NT2/D1 (cell line): ENCODE measurements at regions not wholly inside any gene's neighbourhood (a gene's known extent, or its start where the extent isn't known, plus 50 kb on each side); places are given as distances from the start of the nearest gene placed in this dataset.

Experiments used
- DNase-seq: peaks from one replicate; pipeline ENCODE4 v3.0.0-alpha.2; 2011; ENCODE audit warnings: low read depth, low spot score
- H3K27me3 ChIP-seq: 2 replicates; pipeline ENCODE4 v1.6.0; 2011; ENCODE audit warnings: mild to moderate bottlenecking; ENCODE audit not compliant: insufficient read length, insufficient read depth
- H3K36me3 ChIP-seq: 2 replicates; pipeline ENCODE4 v1.6.1; 2011; ENCODE audit warnings: mild to moderate bottlenecking, low read length, mixed read lengths; ENCODE audit not compliant: insufficient read depth, insufficient read length
- H3K4me1 ChIP-seq: 2 replicates; pipeline ENCODE4 v1.5.1; 2011; ENCODE audit not compliant: insufficient read depth, insufficient read length
- H3K4me3 ChIP-seq: 2 replicates; pipeline ENCODE4 v1.5.1; 2011; ENCODE audit warnings: low read depth; ENCODE audit not compliant: insufficient read length
- H3K9ac ChIP-seq: 2 replicates; pipeline ENCODE4 v1.6.0; 2011; ENCODE audit warnings: low read depth; ENCODE audit not compliant: insufficient read length
- H3K9me3 ChIP-seq: 2 replicates; pipeline ENCODE4 v1.5.1; 2011; ENCODE audit warnings: mild to moderate bottlenecking, low read length; ENCODE audit not compliant: insufficient read depth
- SUZ12 ChIP-seq: IDR thresholded peaks from 2 replicates; pipeline ENCODE4 v1.6.1; 2011; ENCODE audit not compliant: insufficient read length, insufficient read depth; ENCODE audit errors: extremely low read depth
- YY1 ChIP-seq: IDR thresholded peaks from 2 replicates; pipeline ENCODE4 v1.6.1; 2011; ENCODE audit not compliant: insufficient read length, insufficient read depth
- ZNF274 ChIP-seq: IDR thresholded peaks from 2 replicates; pipeline ENCODE4 v1.6.1; 2011; ENCODE audit warnings: mild to moderate bottlenecking, low read depth, low read length

GRCh38 chr2:155054712-155055111, 356.2 kb downstream of the KCNJ3 start:
- Histone ChIP-seq H3K9ac (no peak overlapping the region), H3K27me3 (no peaks in the 10 kb centered on the region), H3K9me3 (no peaks in the 10 kb centered on the region), H3K4me3 (no peak overlapping the region), H3K4me1 (no peaks in the 10 kb centered on the region), H3K36me3 (no peaks in the 10 kb centered on the region)
- TF ChIP-seq ZNF274 (no peak), YY1 (no peak), SUZ12 (no peak)
- DNase-seq, result peak; percentile 1

DNA sequence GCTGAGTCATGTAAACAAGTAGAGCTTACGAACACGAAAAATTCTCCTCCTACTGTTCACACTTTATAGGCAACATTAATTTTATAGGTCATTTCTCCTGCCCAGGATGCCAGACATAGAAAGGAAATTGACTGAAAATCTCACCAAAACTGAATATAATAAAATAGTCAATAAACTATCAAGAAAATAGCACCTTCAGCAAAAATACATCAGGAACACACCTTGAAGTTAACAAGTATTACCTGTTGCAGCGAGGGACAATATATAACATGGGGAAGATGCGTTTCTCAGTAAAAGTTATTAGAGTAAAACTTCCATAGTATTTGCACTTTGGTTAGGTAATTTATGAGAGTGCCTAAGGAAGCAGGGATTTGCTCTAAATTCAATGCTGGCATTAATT, 344.6 kb downstream of the KCNJ3 start:
- no peaks in the 10 kb centered on the region for H3K27me3 ChIP-seq
- H3K9me3 ChIP-seq, result peaks cover 10% of the 10 kb centered on the region; the same call in 1 of the 2 replicates
- TF ChIP-seq YY1, result no peak
- H3K4me1 ChIP-seq, result no peaks in the 10 kb centered on the region
- no peak overlapping the region for H3K9ac ChIP-seq
- no peak overlapping the region for H3K4me3 ChIP-seq
- DNase-seq, result no peak
- H3K36me3 ChIP-seq, result no peaks in the 10 kb centered on the region

DNA sequence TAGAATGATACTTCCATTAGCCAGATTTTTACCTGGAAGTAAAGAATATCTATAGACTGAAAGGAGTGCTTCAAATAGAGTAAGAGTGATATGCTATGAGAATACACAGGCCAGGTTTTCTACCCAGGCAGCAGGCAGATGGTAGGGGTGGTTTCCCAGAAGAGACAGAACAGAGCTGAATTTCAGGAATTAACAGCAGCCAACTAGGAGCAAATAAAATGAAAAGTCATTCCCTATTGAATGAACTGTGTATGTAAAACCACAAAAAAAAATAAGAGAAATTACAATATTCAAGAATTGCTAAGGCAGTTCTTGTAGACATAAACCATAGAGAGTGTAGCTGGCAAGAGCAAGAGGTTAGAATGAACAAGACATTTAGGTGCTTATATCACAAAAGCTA, 336.8 kb downstream of the KCNJ3 start:
- TF ChIP-seq ZNF274 (no peak), SUZ12 (no peak), YY1 (no peak)
- Histone ChIP-seq H3K36me3 (no peaks in the 10 kb centered on the region), H3K4me1 (no peaks in the 10 kb centered on the region), H3K9ac (no peak overlapping the region), H3K9me3 (no peaks in the 10 kb centered on the region), H3K4me3 (no peak overlapping the region), H3K27me3 (no peaks in the 10 kb centered on the region)
- no peak for DNase-seq

DNA sequence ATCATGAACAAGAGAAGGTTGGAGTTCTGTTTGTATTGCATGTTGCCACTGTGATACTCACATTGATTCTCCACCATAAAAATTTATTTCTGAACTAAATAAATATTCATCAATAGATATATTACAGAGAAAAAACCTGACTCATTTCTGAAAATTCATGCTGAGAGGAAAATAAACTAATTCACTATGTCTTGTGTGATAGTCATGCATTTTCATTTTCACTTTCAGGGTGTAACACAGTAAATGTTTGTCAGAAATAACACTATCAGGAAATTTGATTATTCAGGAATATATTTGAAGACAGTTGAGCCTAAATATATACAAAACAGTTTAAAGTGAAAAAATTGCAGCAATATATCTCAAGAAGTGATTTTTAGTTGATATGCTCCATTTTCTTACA, 335.2 kb downstream of the KCNJ3 start:
- Histone ChIP-seq H3K27me3 (no peaks in the 10 kb centered on the region), H3K4me3 (no peak overlapping the region), H3K9me3 (no peaks in the 10 kb centered on the region), H3K36me3 (no peaks in the 10 kb centered on the region), H3K9ac (no peak overlapping the region), H3K4me1 (no peaks in the 10 kb centered on the region)
- TF ChIP-seq SUZ12 (no peak), YY1 (no peak), ZNF274 (no peak)
- DNase-seq, result no peak

- Histone ChIP-seq H3K4me3 (no peak overlapping the region), H3K9ac (no peak overlapping the region), H3K4me1 (no peaks in the 10 kb centered on the region), H3K27me3 (no peaks in the 10 kb centered on the region), H3K36me3 (no peaks in the 10 kb centered on the region), H3K9me3 (no peaks in the 10 kb centered on the region)
- TF ChIP-seq ZNF274 (no peak), YY1 (no peak), SUZ12 (no peak)
- no peak for DNase-seq
Measured at GRCh38 chr2:155030296-155030695, 331.8 kb downstream of the KCNJ3 start.

DNA sequence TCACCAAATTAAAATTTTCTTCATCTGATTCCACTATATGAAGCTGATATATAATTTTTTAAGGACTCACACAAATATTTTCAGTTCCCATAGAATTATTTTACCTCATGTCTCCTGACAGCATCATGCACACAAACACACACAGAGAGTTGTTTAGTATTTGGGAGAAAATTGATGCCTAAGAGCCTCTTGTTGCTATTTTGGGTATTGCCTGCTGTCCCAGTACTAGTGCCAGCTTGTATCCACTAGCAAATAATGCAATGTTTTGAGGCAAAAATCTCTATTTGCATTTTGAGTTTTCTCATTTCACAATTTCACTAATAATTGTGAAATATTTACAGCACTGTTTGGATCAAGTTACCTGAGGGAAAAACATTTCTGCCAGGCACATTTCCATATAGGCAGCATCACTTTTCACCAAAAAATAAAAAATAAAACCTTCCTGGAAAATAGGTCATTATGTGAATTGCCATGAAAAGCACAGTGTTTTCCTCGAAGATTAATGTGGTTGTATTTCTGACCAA, 328.2 kb downstream of the KCNJ3 start:
- Histone ChIP-seq H3K4me3 (no peak overlapping the region), H3K9ac (no peak overlapping the region), H3K4me1 (no peaks in the 10 kb centered on the region), H3K9me3 (no peaks in the 10 kb centered on the region), H3K27me3 (no peaks in the 10 kb centered on the region), H3K36me3 (no peaks in the 10 kb centered on the region)
- TF ChIP-seq ZNF274 (no peak), SUZ12 (no peak), YY1 (no peak)
- no peak for DNase-seq

- Histone ChIP-seq H3K36me3 (no peaks in the 10 kb centered on the region), H3K4me1 (no peaks in the 10 kb centered on the region), H3K27me3 (no peaks in the 10 kb centered on the region), H3K9ac (no peak overlapping the region), H3K4me3 (no peak overlapping the region), H3K9me3 (no peaks in the 10 kb centered on the region)
- TF ChIP-seq ZNF274 (no peak), YY1 (no peak), SUZ12 (no peak)
- no peak for DNase-seq
Measured at GRCh38 chr2:155023674-155024073, 325.2 kb downstream of the KCNJ3 start.

DNA sequence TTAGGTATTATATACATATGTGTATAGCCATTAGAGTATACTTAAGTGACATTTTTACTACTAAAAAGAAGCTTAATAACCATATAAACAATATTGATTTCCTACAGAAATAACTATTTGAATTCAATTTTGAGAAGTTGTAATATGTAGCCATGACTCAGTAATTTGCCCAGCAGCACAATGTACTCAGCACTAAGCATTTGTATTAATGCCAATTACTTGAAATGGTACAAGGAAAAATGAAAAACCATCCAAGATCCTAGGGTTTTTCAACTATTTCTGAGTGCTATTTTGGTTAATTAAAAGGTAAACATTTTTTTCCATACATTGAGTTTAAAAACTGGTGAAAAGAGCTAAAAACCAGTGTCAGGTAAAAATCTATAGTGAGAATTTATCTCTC, 324.0 kb downstream of the KCNJ3 start:
- H3K36me3 ChIP-seq, result no peaks in the 10 kb centered on the region
- no peaks in the 10 kb centered on the region for H3K9me3 ChIP-seq
- no peaks in the 10 kb centered on the region for H3K4me1 ChIP-seq
- H3K27me3 ChIP-seq, result no peaks in the 10 kb centered on the region
- H3K4me3 ChIP-seq, result no peak overlapping the region
- DNase-seq, result no peak
- TF ChIP-seq ZNF274 (no peak), YY1 (no peak), SUZ12 (no peak)
- no peak overlapping the region for H3K9ac ChIP-seq
